HEK293 (cell line): ENCODE measurements at regions not wholly inside any gene's neighbourhood (a gene's known extent, or its start where the extent isn't known, plus 50 kb on each side); places are given as distances from the start of the nearest gene placed in this dataset.

Source experiments
- CTCF ChIA-PET: fragments of 350-600 bp; formaldehyde crosslinking; extraction: SDS; loops from one replicate; lab custom pipeline; 2021; ENCODE audit warnings: antibody characterized with exemption; lab: Yijun Ruan, JAX
- POLR2A ChIA-PET: fragments of 300-600 bp; formaldehyde crosslinking; extraction: SDS; loops from one replicate; lab custom pipeline; 2020; ENCODE audit warnings: antibody characterized with exemption, inconsistent platforms; lab: Yijun Ruan, JAX
- H3K27ac ChIP-seq: fragments of 200-500 bp; sonication (Bioruptor generic); 2 replicates; pipeline ENCODE4 v1.5.1; 2014; ENCODE audit warnings: low read depth, low read length, control low read depth, inconsistent platforms; ENCODE audit errors: extremely low read depth
- H3K36me3 ChIP-seq, 2 experiments: fragments of 200-500 bp in 1 of 2; sonication (Bioruptor generic) in 1 of 2; 1 replicate in 1 of 2; 2 replicates in 1 of 2; pipeline ENCODE4 v1.5.1; 2014 to 2017; ENCODE audit warnings: inconsistent platforms in 2 of 2, low read length in 2 of 2; ENCODE audit not compliant: control insufficient read depth in 2 of 2, insufficient read depth in 1 of 2
- H3K4me1 ChIP-seq: fragments of 200-500 bp; sonication (Bioruptor generic); 2 replicates; pipeline ENCODE4 v1.5.1; 2014; ENCODE audit warnings: mild to moderate bottlenecking, low read length, inconsistent platforms; ENCODE audit not compliant: control insufficient read depth, insufficient read depth
- H3K4me3 ChIP-seq: 2 replicates; pipeline ENCODE4 v1.5.1; 2011; ENCODE audit warnings: low read depth, mild to moderate bottlenecking, control low read depth, low read length, moderate library complexity
- H3K9me3 ChIP-seq: fragments of 200-500 bp; sonication (Bioruptor generic); 2 replicates; pipeline ENCODE4 v1.5.1; 2014; ENCODE audit warnings: low read depth, low read length, inconsistent platforms; ENCODE audit not compliant: control insufficient read depth, insufficient read depth
- BCL11A ChIP-seq: fragments of 450-650 bp; formaldehyde crosslinking; IDR thresholded peaks from 2 replicates; pipeline ENCODE4 v1.5.1; 2016; ENCODE audit warnings: low read depth, missing biosample characterization, missing genetic modification characterization
- KLF1 ChIP-seq: fragments of 450-650 bp; formaldehyde crosslinking; IDR thresholded peaks from 2 replicates; pipeline ENCODE4 v1.5.1; 2016; ENCODE audit warnings: missing biosample characterization, missing genetic modification characterization
- KLF8 ChIP-seq: fragments of 450-650 bp; formaldehyde crosslinking; IDR thresholded peaks from 2 replicates; pipeline ENCODE4 v1.5.1; 2016; ENCODE audit warnings: missing biosample characterization, missing genetic modification characterization
- MYNN ChIP-seq: fragments of 450-650 bp; formaldehyde crosslinking; IDR thresholded peaks from 2 replicates; pipeline ENCODE4 v1.5.1; 2016; ENCODE audit warnings: missing biosample characterization, missing genetic modification characterization, borderline replicate concordance
- MZF1 ChIP-seq: fragments of 450-650 bp; formaldehyde crosslinking; IDR thresholded peaks from 2 replicates; pipeline ENCODE4 v1.5.1; 2017; ENCODE audit warnings: missing biosample characterization, missing genetic modification characterization, borderline replicate concordance
- ZBTB7A ChIP-seq: fragments of 450-650 bp; formaldehyde crosslinking; IDR thresholded peaks from 2 replicates; pipeline ENCODE4 v1.5.1; 2016; ENCODE audit warnings: low read depth, missing biosample characterization, missing genetic modification characterization
- ZFP37 ChIP-seq: fragments of 450-650 bp; formaldehyde crosslinking; IDR thresholded peaks from 2 replicates; pipeline ENCODE4 v1.5.1; 2016; ENCODE audit warnings: missing biosample characterization, missing genetic modification characterization
- ZNF16 ChIP-seq: fragments of 450-650 bp; formaldehyde crosslinking; IDR thresholded peaks from 2 replicates; pipeline ENCODE4 v1.5.1; 2016; ENCODE audit warnings: low read depth, missing biosample characterization, missing genetic modification characterization
- ZNF211 ChIP-seq: fragments of 450-650 bp; formaldehyde crosslinking; IDR thresholded peaks from 2 replicates; pipeline ENCODE4 v1.5.1; 2016; ENCODE audit warnings: low read depth, missing biosample characterization, missing genetic modification characterization
- ZNF37A ChIP-seq: fragments of 450-650 bp; IDR thresholded peaks from 2 replicates; pipeline ENCODE4 v1.5.1; 2018; ENCODE audit warnings: missing biosample characterization, missing genetic modification characterization
- ZNF555 ChIP-seq: fragments of 450-650 bp; formaldehyde crosslinking; conservative IDR thresholded peaks from 2 replicates; pipeline ENCODE4 v1.5.1; 2017; ENCODE audit warnings: missing biosample characterization, mild to moderate bottlenecking, missing genetic modification characterization, inconsistent platforms
- TF ChIP-seq, protein P1 (sequence below): fragments of 450-650 bp; formaldehyde crosslinking; IDR thresholded peaks from 2 replicates; pipeline ENCODE4 v1.5.1; 2016; ENCODE audit warnings: missing biosample characterization, missing genetic modification characterization
- TF ChIP-seq, protein P2 (sequence below): fragments of 450-650 bp; formaldehyde crosslinking; IDR thresholded peaks from 2 replicates; pipeline ENCODE4 v1.5.1; 2016; ENCODE audit warnings: missing biosample characterization, missing genetic modification characterization
- TF ChIP-seq, protein P3 (sequence below): fragments of 450-650 bp; formaldehyde crosslinking; IDR thresholded peaks from 2 replicates; pipeline ENCODE4 v1.5.1; 2016; ENCODE audit warnings: missing biosample characterization, missing genetic modification characterization
- TF ChIP-seq, protein P4 (sequence below): fragments of 450-650 bp; formaldehyde crosslinking; IDR thresholded peaks from 2 replicates; pipeline ENCODE4 v1.5.1; 2017; ENCODE audit warnings: missing biosample characterization, missing genetic modification characterization
- TF ChIP-seq, protein P5 (sequence below): fragments of 450-650 bp; formaldehyde crosslinking; IDR thresholded peaks from 2 replicates; pipeline ENCODE4 v1.5.1; 2016; ENCODE audit warnings: missing biosample characterization, missing genetic modification characterization, borderline replicate concordance

DNA sequence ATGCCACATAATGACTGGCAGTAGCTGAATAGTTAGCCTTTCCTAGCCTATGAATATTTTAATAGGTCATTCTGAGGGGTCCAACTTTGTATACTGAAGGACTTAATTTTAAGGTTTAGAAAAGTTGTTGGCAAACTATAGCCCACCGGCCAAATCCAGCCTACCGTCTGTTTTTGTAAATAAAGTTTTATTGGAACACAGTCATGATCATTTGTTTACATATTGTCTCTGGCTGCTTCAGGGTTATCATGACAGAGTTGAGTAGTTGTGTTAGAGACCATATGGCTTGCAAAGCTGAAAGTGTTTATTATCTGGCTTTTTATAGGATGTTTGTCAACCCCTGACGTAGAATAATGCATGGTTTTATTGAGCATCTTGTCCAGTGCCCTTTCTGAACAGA, 73.4 kb downstream of the NTMT2 start:
- TF ChIP-seq, protein P1, sequence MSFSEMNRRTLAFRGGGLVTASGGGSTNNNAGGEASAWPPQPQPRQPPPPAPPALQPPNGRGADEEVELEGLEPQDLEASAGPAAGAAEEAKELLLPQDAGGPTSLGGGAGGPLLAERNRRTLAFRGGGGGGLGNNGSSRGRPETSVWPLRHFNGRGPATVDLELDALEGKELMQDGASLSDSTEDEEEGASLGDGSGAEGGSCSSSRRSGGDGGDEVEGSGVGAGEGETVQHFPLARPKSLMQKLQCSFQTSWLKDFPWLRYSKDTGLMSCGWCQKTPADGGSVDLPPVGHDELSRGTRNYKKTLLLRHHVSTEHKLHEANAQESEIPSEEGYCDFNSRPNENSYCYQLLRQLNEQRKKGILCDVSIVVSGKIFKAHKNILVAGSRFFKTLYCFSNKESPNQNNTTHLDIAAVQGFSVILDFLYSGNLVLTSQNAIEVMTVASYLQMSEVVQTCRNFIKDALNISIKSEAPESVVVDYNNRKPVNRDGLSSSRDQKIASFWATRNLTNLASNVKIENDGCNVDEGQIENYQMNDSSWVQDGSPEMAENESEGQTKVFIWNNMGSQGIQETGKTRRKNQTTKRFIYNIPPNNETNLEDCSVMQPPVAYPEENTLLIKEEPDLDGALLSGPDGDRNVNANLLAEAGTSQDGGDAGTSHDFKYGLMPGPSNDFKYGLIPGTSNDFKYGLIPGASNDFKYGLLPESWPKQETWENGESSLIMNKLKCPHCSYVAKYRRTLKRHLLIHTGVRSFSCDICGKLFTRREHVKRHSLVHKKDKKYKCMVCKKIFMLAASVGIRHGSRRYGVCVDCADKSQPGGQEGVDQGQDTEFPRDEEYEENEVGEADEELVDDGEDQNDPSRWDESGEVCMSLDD (tag by site-specific recombination), result no peak
- TF ChIP-seq, protein P2, sequence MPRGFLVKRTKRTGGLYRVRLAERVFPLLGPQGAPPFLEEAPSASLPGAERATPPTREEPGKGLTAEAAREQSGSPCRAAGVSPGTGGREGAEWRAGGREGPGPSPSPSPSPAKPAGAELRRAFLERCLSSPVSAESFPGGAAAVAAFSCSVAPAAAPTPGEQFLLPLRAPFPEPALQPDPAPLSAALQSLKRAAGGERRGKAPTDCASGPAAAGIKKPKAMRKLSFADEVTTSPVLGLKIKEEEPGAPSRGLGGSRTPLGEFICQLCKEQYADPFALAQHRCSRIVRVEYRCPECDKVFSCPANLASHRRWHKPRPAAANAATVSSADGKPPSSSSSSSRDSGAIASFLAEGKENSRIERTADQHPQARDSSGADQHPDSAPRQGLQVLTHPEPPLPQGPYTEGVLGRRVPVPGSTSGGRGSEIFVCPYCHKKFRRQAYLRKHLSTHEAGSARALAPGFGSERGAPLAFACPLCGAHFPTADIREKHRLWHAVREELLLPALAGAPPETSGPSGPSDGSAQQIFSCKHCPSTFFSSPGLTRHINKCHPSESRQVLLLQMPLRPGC (tag by site-specific recombination), result no peak
- no peak for TF ChIP-seq ZBTB7A (tag by site-specific recombination)
- no peak for TF ChIP-seq KLF8
- TF ChIP-seq ZNF211 (tag by site-specific recombination), result no peak
- no peak for TF ChIP-seq ZNF16 (tag by site-specific recombination)
- TF ChIP-seq KLF1, result no peak
- TF ChIP-seq, protein P3, sequence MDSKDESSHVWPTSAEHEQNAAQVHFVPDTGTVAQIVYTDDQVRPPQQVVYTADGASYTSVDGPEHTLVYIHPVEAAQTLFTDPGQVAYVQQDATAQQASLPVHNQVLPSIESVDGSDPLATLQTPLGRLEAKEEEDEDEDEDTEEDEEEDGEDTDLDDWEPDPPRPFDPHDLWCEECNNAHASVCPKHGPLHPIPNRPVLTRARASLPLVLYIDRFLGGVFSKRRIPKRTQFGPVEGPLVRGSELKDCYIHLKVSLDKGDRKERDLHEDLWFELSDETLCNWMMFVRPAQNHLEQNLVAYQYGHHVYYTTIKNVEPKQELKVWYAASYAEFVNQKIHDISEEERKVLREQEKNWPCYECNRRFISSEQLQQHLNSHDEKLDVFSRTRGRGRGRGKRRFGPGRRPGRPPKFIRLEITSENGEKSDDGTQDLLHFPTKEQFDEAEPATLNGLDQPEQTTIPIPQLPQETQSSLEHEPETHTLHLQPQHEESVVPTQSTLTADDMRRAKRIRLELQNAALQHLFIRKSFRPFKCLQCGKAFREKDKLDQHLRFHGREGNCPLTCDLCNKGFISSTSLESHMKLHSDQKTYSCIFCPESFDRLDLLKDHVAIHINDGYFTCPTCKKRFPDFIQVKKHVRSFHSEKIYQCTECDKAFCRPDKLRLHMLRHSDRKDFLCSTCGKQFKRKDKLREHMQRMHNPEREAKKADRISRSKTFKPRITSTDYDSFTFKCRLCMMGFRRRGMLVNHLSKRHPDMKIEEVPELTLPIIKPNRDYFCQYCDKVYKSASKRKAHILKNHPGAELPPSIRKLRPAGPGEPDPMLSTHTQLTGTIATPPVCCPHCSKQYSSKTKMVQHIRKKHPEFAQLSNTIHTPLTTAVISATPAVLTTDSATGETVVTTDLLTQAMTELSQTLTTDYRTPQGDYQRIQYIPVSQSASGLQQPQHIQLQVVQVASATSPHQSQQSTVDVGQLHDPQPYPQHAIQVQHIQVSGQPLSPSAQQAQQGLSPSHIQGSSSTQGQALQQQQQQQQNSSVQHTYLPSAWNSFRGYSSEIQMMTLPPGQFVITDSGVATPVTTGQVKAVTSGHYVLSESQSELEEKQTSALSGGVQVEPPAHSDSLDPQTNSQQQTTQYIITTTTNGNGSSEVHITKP (tag by site-specific recombination), result no peak
- TF ChIP-seq, protein P4, sequence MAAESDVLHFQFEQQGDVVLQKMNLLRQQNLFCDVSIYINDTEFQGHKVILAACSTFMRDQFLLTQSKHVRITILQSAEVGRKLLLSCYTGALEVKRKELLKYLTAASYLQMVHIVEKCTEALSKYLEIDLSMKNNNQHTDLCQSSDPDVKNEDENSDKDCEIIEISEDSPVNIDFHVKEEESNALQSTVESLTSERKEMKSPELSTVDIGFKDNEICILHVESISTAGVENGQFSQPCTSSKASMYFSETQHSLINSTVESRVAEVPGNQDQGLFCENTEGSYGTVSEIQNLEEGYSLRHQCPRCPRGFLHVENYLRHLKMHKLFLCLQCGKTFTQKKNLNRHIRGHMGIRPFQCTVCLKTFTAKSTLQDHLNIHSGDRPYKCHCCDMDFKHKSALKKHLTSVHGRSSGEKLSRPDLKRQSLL (tag by site-specific recombination), result no peak
- no peak for TF ChIP-seq ZNF37A (tag by site-specific recombination)
- TF ChIP-seq MYNN, result no peak
- TF ChIP-seq, protein P5, sequence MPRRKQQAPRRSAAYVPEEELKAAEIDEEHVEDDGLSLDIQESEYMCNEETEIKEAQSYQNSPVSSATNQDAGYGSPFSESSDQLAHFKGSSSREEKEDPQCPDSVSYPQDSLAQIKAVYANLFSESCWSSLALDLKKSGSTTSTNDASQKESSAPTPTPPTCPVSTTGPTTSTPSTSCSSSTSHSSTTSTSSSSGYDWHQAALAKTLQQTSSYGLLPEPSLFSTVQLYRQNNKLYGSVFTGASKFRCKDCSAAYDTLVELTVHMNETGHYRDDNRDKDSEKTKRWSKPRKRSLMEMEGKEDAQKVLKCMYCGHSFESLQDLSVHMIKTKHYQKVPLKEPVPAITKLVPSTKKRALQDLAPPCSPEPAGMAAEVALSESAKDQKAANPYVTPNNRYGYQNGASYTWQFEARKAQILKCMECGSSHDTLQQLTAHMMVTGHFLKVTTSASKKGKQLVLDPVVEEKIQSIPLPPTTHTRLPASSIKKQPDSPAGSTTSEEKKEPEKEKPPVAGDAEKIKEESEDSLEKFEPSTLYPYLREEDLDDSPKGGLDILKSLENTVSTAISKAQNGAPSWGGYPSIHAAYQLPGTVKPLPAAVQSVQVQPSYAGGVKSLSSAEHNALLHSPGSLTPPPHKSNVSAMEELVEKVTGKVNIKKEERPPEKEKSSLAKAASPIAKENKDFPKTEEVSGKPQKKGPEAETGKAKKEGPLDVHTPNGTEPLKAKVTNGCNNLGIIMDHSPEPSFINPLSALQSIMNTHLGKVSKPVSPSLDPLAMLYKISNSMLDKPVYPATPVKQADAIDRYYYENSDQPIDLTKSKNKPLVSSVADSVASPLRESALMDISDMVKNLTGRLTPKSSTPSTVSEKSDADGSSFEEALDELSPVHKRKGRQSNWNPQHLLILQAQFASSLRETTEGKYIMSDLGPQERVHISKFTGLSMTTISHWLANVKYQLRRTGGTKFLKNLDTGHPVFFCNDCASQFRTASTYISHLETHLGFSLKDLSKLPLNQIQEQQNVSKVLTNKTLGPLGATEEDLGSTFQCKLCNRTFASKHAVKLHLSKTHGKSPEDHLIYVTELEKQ (tag by site-specific recombination), result no peak
- TF ChIP-seq MZF1, result no peak
- TF ChIP-seq BCL11A (tag by site-specific recombination), result no peak
- no peak for TF ChIP-seq ZNF555 (tag by site-specific recombination)
- no peak for TF ChIP-seq ZFP37
- TF ChIP-seq, all 188 proteins: peak for 0
- H3K4me3 ChIP-seq, result no peak overlapping the region
- H3K4me1 ChIP-seq, result no peaks in the 10 kb centered on the region
- H3K9me3 ChIP-seq, result no peaks in the 10 kb centered on the region
- ChIA-PET CTCF (no interaction called here), POLR2A (no interaction called here)
- no peaks in the 10 kb centered on the region for H3K36me3 ChIP-seq
- no peak overlapping the region for H3K27ac ChIP-seq
